IMR-90 (cell line): ENCODE measurements at regions not wholly inside any gene's neighbourhood (a gene's known extent, or its start where the extent isn't known, plus 50 kb on each side); places are given as distances from the start of the nearest gene placed in this dataset.

Source experiments
- ATAC-seq: fragments of 200-7000 bp; cut with Tn5 transposase; 2 replicates; pipeline ENCODE4 v1.9.1; 2020; ENCODE audit warnings: low read depth, mild to moderate bottlenecking, moderate library complexity
- BruUV-seq: library from RNA; stranded (reverse); fragments of 400-500 nt; replicated peaks from 2 replicates; lab custom pipeline; 2021; lab: Mats Ljungman, UMichigan
- CTCF ChIA-PET: fragments of 300-600 bp; formaldehyde crosslinking; extraction: SDS; loops from one replicate; lab custom pipeline; 2021; ENCODE audit warnings: antibody characterized with exemption; lab: Yijun Ruan, JAX
- POLR2A ChIA-PET: fragments of 300-600 bp; sonication (Branson Sonifier 250); formaldehyde crosslinking; loops from one replicate; lab custom pipeline; 2022; ENCODE audit warnings: antibody characterized with exemption; ENCODE audit not compliant: unreplicated experiment; lab: Charles Lee
- DNase-seq: peaks from one replicate; pipeline ENCODE4 v3.0.0; 2013
- H2AFZ ChIP-seq: replicated peaks from 2 replicates; pipeline ENCODE3; 2013; ENCODE audit warnings: low read length, mild to moderate bottlenecking; ENCODE audit not compliant: poor library complexity
- H2AK5ac ChIP-seq: 2 replicates; pipeline ENCODE4 v1.6.1; 2013; ENCODE audit warnings: low read depth, low read length, inconsistent platforms
- H2AK9ac ChIP-seq: replicated peaks from 2 replicates; pipeline ENCODE3; 2013; ENCODE audit warnings: mild to moderate bottlenecking, low read depth, low read length, moderate library complexity; ENCODE audit not compliant: poor library complexity
- H2BK120ac ChIP-seq: 2 replicates; pipeline ENCODE4 v1.6.1; 2013; ENCODE audit warnings: low read depth, low read length, inconsistent platforms
- H2BK15ac ChIP-seq: 3 replicates; pipeline ENCODE4 v1.6.1; 2013; ENCODE audit warnings: low read depth, low read length, inconsistent platforms
- H2BK20ac ChIP-seq: 2 replicates; pipeline ENCODE4 v1.6.1; 2013; ENCODE audit warnings: low read depth, mild to moderate bottlenecking, inconsistent platforms, low read length, moderate library complexity
- H2BK5ac ChIP-seq: 2 replicates; pipeline ENCODE4 v1.6.1; 2013; ENCODE audit warnings: mild to moderate bottlenecking, low read depth, low read length, inconsistent platforms; ENCODE audit not compliant: poor library complexity, severe bottlenecking
- H3K14ac ChIP-seq: replicated peaks from 2 replicates; pipeline ENCODE4 v1.6.1; 2013; ENCODE audit warnings: low read depth, low read length, inconsistent platforms
- H3K18ac ChIP-seq: 2 replicates; pipeline ENCODE4 v1.6.1; 2013; ENCODE audit warnings: low read depth, low read length, control low read depth
- H3K23ac ChIP-seq: 2 replicates; pipeline ENCODE4 v1.6.1; 2013; ENCODE audit warnings: low read depth, low read length, inconsistent platforms
- H3K27ac ChIP-seq: 2 replicates; pipeline ENCODE4 v1.5.1; 2013; ENCODE audit warnings: mild to moderate bottlenecking, control low read depth, low read length; ENCODE audit not compliant: insufficient read depth
- H3K27me3 ChIP-seq: 2 replicates; pipeline ENCODE4 v1.6.1; 2013; ENCODE audit warnings: low read length; ENCODE audit not compliant: control insufficient read depth, insufficient read depth
- H3K36me3 ChIP-seq: 2 replicates; pipeline ENCODE4 v1.6.1; 2013; ENCODE audit warnings: low read length, mixed read lengths; ENCODE audit not compliant: control insufficient read depth, insufficient read depth
- H3K4ac ChIP-seq: 2 replicates; pipeline ENCODE4 v1.6.1; 2013; ENCODE audit warnings: low read depth, low read length, inconsistent platforms
- H3K4me1 ChIP-seq: 2 replicates; pipeline ENCODE4 v1.6.1; 2013; ENCODE audit warnings: low read length, mixed read lengths; ENCODE audit not compliant: control insufficient read depth, insufficient read depth
- H3K4me2 ChIP-seq: 2 replicates; pipeline ENCODE4 v1.6.1; 2013; ENCODE audit warnings: low read depth, mild to moderate bottlenecking, control low read depth, low read length, moderate library complexity
- H3K4me3 ChIP-seq: 2 replicates; pipeline ENCODE4 v1.5.1; 2013; ENCODE audit warnings: low read depth, mild to moderate bottlenecking, control low read depth, low read length, moderate library complexity; ENCODE audit not compliant: insufficient read depth
- H3K56ac ChIP-seq: 2 replicates; pipeline ENCODE4 v1.6.1; 2013; ENCODE audit warnings: low read length, inconsistent platforms; ENCODE audit not compliant: insufficient read depth; ENCODE audit errors: extremely low read depth
- H3K79me1 ChIP-seq, 2 experiments: 2 replicates each; pipeline ENCODE4 v1.6.1; 2013; ENCODE audit warnings: low read length in 2 of 2, inconsistent platforms in 1 of 2, low read depth in 1 of 2
- H3K9ac ChIP-seq: 2 replicates; pipeline ENCODE4 v1.6.1; 2013; ENCODE audit warnings: low read depth, low read length, control low read depth
- H3K9me1 ChIP-seq: 2 replicates; pipeline ENCODE4 v1.6.1; 2013; ENCODE audit warnings: low read length, inconsistent platforms; ENCODE audit not compliant: insufficient read depth
- H3K9me3 ChIP-seq: 2 replicates; pipeline ENCODE4 v1.6.1; 2013; ENCODE audit warnings: low read length; ENCODE audit not compliant: control insufficient read depth, insufficient read depth
- H4K20me1 ChIP-seq: 2 replicates; pipeline ENCODE4 v1.6.1; 2013; ENCODE audit warnings: low read length, inconsistent platforms; ENCODE audit not compliant: insufficient read depth
- H4K5ac ChIP-seq: 2 replicates; pipeline ENCODE4 v1.6.1; 2013; ENCODE audit warnings: mild to moderate bottlenecking, low read depth, low read length, control low read depth
- H4K8ac ChIP-seq, 2 experiments: 2 replicates each; pipeline ENCODE4 v1.6.1; 2013; ENCODE audit warnings: low read depth in 2 of 2, low read length in 2 of 2, control low read depth in 1 of 2, inconsistent platforms in 1 of 2
- H4K91ac ChIP-seq: 2 replicates; pipeline ENCODE4 v1.6.1; 2013; ENCODE audit warnings: low read depth, low read length, inconsistent platforms; ENCODE audit not compliant: insufficient read depth
- MAFK ChIP-seq: IDR thresholded peaks from 2 replicates; pipeline ENCODE4 v1.6.1; 2012; ENCODE audit warnings: low read depth, low read length, improper control_type of control experiment
- RCOR1 ChIP-seq: IDR thresholded peaks from 2 replicates; pipeline ENCODE4 v1.6.1; 2012; ENCODE audit warnings: mild to moderate bottlenecking, low read length, improper control_type of control experiment; ENCODE audit not compliant: insufficient replicate concordance
- WGBS, 2 experiments: methylation state at CpG; one replicate each; pipeline versions ENCODE4 v1.1.5 to v1.1.7; 2013; ENCODE audit warnings: missing lambda C conversion rate in 2 of 2; ENCODE audit not compliant: insufficient read length in 1 of 2; ENCODE audit errors: extremely low coverage in 2 of 2; 5-methylcytosine and 5-hydroxymethylcytosine counted together
- dilution Hi-C: fragments of 300-500 bp; cut with HindIII; formaldehyde crosslinking; loops from one replicate; pipeline ENCODE4 v1.14.3; 2018; ENCODE audit warnings: low sequenced_read_pairs; ENCODE audit not compliant: unreplicated experiment
- in situ Hi-C: fragments of 300-500 bp; cut with MboI; formaldehyde crosslinking; loops from 3 replicates; pipeline ENCODE4 v1.14.3; 2019; ENCODE audit warnings: low sequenced_read_pairs, inconsistent platforms, mixed read lengths
- intact Hi-C: fragments of 100-400 bp; cut with micrococcal nuclease; formaldehyde crosslinking; loops from 2 replicates; pipeline ENCODE4 v1.10.0; 2022

- H2AFZ ChIP-seq: no peak overlapping the region
- intact Hi-C loops: no loop called here
- H3K27ac ChIP-seq: no peak overlapping the region
- no peak overlapping the region for H3K4me3 ChIP-seq
- in situ Hi-C loops: no loop called here
- no peak overlapping the region for H3K4me2 ChIP-seq
- no peak overlapping the region for H3K23ac ChIP-seq
- no peak overlapping the region for H3K56ac ChIP-seq
- no peaks in the 10 kb centered on the region for H4K20me1 ChIP-seq
- TF ChIP-seq MAFK: peak; percentile 70
- no peak for TF ChIP-seq RCOR1
- no peak overlapping the region for H2BK120ac ChIP-seq
- 0 out of 3 replicates have a peak overlapping the region, but pooled peaks have one; percentile 44 for H2BK15ac ChIP-seq
- ATAC-seq (no peak), DNase-seq (no peak)
- POLR2A ChIA-PET: no interaction called here
- H3K4me1 ChIP-seq: peaks cover 6% of the 10 kb centered on the region; the same call in 1 of the 2 replicates
- H4K5ac ChIP-seq: no peak overlapping the region
- no CpG with 5 or more reads among the region's 3 CpGs for WGBS, 2 experiments
- H4K91ac ChIP-seq: no peak overlapping the region; the same call in 1 of the 2 replicates
- H3K79me1 ChIP-seq: no peaks in the 10 kb centered on the region
- no peak overlapping the region for H2BK5ac ChIP-seq
- no peak overlapping the region for H2BK20ac ChIP-seq
- no peak overlapping the region; a peak in 1 of 4 replicates for H4K8ac ChIP-seq
- no peak overlapping the region for H2AK9ac ChIP-seq
- dilution Hi-C loops: no loop called here
- BruUV-seq: no TSS peak
- H3K4ac ChIP-seq: no peak overlapping the region
- no peaks in the 10 kb centered on the region for H3K36me3 ChIP-seq
- H3K18ac ChIP-seq: no peak overlapping the region; the same call in 1 of the 2 replicates
- H3K27me3 ChIP-seq: no peaks in the 10 kb centered on the region
- no peaks in the 10 kb centered on the region for H3K9me1 ChIP-seq
- CTCF ChIA-PET: no interaction called here
- H3K14ac ChIP-seq: no peak overlapping the region
- no peak overlapping the region for H2AK5ac ChIP-seq
- H3K9me3 ChIP-seq: no peaks in the 10 kb centered on the region; the same call in 1 of the 2 replicates
- no peak overlapping the region for H3K9ac ChIP-seq
These were observed 163.6 kb downstream of the HGF start for GRCh38 chr7:81606078-81606863.
